Gastroesophageal sphincter (tissue), 3 donors: ENCODE measurements at regions not wholly inside any gene's neighbourhood (a gene's known extent, or its start where the extent isn't known, plus 50 kb on each side); places are given as distances from the start of the nearest gene placed in this dataset.

Experiments
- CTCF ChIP-seq, 4 experiments: fragments of 200-600 bp in 2 of 4; fragments of 450-650 bp in 2 of 4; sonication (generic) in 1 of 4; IDR thresholded peaks; one replicate each; pipeline ENCODE4 v1.5.1; 2017 to 2019; ENCODE audit warnings: antibody characterized with exemption in 4 of 4, mild to moderate bottlenecking in 2 of 4, moderate library complexity in 2 of 4
- POLR2A ChIP-seq, 2 donors: fragments of 450-650 bp; IDR thresholded peaks; one replicate each; pipeline ENCODE4 v1.6.1; 2017; ENCODE audit warnings: antibody characterized with exemption in 2 of 2, mild to moderate bottlenecking in 2 of 2, moderate library complexity in 1 of 2

GRCh38 chr15:97680606-97681220 is 279.8 kb upstream of the ARRDC4 start:
- no peak for TF ChIP-seq CTCF (IDR thresholded peaks at IDR 0.05)
- TF ChIP-seq POLR2A (IDR thresholded peaks at IDR 0.05), result no peak
